ENCODE measurements at regions not wholly inside any gene's neighbourhood (a gene's known extent, or its start where the extent isn't known, plus 50 kb on each side); places are given as distances from the start of the nearest gene placed in this dataset.

GRCh38 chr2:2650608-2651375 is 319.7 kb upstream of the MYT1L start:
- Histone ChIP-seq H3K36me3 (no peaks in the 10 kb centered on the region), H3K4me3 (no peak overlapping the region), H3K27me3 (no peaks in the 10 kb centered on the region), H3K4me1 (no peaks in the 10 kb centered on the region), H3K9me3 (no peaks in the 10 kb centered on the region), H3K27ac (no peak overlapping the region)
- TF ChIP-seq CTCF (IDR thresholded peaks at IDR 0.05) (no peak), POLR2A (IDR thresholded peaks at IDR 0.05) (no peak)
- DNase-seq = no peak
- intact Hi-C loops (cut with DNase I; ENCODE audit: low total_unique reads) = no loop called here

- no peak overlapping the region for H3K4me3 ChIP-seq
- no peaks in the 10 kb centered on the region for H3K36me3 ChIP-seq
- no peaks in the 10 kb centered on the region for H3K9me3 ChIP-seq
- no peaks in the 10 kb centered on the region for H3K27me3 ChIP-seq
- TF ChIP-seq CTCF (IDR thresholded peaks at IDR 0.05) (no peak), POLR2A (IDR thresholded peaks at IDR 0.05) (no peak)
- no peaks in the 10 kb centered on the region for H3K4me1 ChIP-seq
- no peak overlapping the region for H3K27ac ChIP-seq
- DNase-seq = no peak
- intact Hi-C loops (cut with DNase I; ENCODE audit: low total_unique reads) = no loop called here
Measured at GRCh38 chr2:2649109-2650072, 318.3 kb upstream of the MYT1L start.

GRCh38 chr2:2648094-2648493 is 317.0 kb upstream of the MYT1L start:
- Histone ChIP-seq H3K36me3 (no peaks in the 10 kb centered on the region), H3K4me1 (no peaks in the 10 kb centered on the region), H3K4me3 (no peak overlapping the region), H3K27ac (no peak overlapping the region), H3K9me3 (no peaks in the 10 kb centered on the region), H3K27me3 (no peaks in the 10 kb centered on the region)
- no peak for DNase-seq
- intact Hi-C loops (cut with DNase I; ENCODE audit: low total_unique reads) = no loop called here
- TF ChIP-seq CTCF (IDR thresholded peaks at IDR 0.05) = no peak
- TF ChIP-seq POLR2A (IDR thresholded peaks at IDR 0.05) = no peak

- intact Hi-C loops (cut with DNase I; ENCODE audit: low total_unique reads) = no loop called here
- Histone ChIP-seq H3K36me3 (no peaks in the 10 kb centered on the region), H3K4me3 (no peak overlapping the region), H3K4me1 (no peaks in the 10 kb centered on the region), H3K27me3 (no peaks in the 10 kb centered on the region), H3K27ac (no peak overlapping the region), H3K9me3 (no peaks in the 10 kb centered on the region)
- TF ChIP-seq POLR2A (IDR thresholded peaks at IDR 0.05) (no peak), CTCF (IDR thresholded peaks at IDR 0.05) (no peak)
- DNase-seq = no peak
Measured at GRCh38 chr2:2647141-2647541, 316.1 kb upstream of the MYT1L start.

Measured in uterus (tissue), 3 donors.